Left colon (tissue), 2 donors: ENCODE measurements at regions not wholly inside any gene's neighbourhood (a gene's known extent, or its start where the extent isn't known, plus 50 kb on each side); places are given as distances from the start of the nearest gene placed in this dataset.
"Not testable (repeated sequence)": the region's sequence is repeated elsewhere in the genome, so short reads cannot be mapped to it uniquely, and the experiment has no call there.

Experiments
- ATAC-seq: fragments of 200-7000 bp; cut with Tn5 transposase; one replicate; pipeline ENCODE4 v1.9.1; 2020; ENCODE audit warnings: mild to moderate bottlenecking, moderate library complexity
- DNase-seq, 2 donors: peaks; one replicate each; pipeline ENCODE4 v3.0.0-alpha.2; 2020
- intact Hi-C, 2 donors: fragments of 100-400 bp; cut with DNase I in 1 of 2; cut with micrococcal nuclease in 1 of 2; formaldehyde crosslinking; loops; one replicate each; pipeline versions ENCODE4 v1.11.2 to v1.14.0; 2022; cut with DNase I, micrococcal nuclease
- donor health status: DM: no; HTN: no; CAD: no.
- donor health status: DM: yes; HTN: yes; CAD: no.

DNA sequence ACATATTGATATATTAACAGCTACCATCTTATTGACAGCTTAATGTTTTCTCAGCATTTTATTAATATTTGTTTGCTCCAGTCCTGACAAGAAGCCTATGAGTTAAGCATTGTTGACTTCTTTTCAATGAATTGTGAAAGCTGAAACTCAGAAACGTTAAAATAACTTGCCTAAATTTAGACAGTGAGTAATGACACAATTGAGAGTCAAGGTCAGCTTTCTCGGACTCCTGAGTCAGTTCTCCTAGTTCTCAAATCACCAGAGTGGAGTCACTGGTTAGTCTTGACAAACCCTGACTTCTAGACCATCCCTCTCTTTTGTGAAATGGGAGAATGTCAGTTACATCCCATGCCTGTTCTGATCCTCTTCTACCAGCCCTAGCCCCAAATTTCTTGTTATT is 222.7 kb upstream of the ACO1 start:
- intact Hi-C loops: no loop called here
- DNase-seq: no peak

DNA sequence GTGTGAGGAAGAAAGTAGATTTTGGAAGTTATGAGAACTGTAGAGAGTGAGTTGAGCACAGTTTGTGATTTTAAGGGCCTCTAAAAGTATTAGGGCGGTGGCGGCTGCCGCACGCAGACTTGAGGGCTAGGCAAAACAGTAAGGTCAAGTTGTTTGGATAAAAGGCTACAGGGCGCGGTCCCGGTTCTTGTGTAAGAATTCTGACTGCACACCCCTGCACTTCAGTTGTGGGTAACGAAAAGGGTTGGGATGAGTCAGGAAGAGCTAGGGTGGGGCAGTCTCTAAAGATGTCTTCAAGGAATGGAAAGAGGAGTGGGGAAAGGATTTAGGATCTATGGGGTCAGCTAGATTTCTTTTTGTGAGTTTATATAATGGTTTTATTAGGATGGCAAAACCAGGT is 218.1 kb upstream of the ACO1 start:
- DNase-seq, intact Hi-C loops, ATAC-seq: not testable (repeated sequence)

More for the DNA sequence above, 222.7 kb upstream of the ACO1 start:
- ATAC-seq: no peak

DNA sequence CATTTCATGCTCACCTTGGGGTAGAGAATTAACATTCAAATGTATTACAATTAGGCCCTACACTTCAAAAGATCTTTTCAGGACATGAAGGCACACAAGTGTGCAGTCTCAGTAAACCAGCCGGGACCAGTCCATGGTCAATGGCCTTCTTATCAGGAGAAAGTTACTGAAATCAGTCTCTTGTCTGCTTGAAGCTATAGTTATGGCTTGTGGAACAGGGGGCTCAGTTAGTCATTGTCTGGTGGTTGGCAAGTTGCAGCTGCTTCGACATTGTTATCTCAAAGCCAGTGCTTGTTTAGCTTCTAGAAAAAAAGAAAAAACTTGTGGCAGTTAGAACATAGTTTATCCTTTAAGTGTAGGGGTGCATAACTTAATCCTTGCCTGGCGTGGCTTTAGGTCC is 213.1 kb upstream of the ACO1 start:
- ATAC-seq: no peak
- no peak for DNase-seq
- intact Hi-C loops: no loop called here

DNA sequence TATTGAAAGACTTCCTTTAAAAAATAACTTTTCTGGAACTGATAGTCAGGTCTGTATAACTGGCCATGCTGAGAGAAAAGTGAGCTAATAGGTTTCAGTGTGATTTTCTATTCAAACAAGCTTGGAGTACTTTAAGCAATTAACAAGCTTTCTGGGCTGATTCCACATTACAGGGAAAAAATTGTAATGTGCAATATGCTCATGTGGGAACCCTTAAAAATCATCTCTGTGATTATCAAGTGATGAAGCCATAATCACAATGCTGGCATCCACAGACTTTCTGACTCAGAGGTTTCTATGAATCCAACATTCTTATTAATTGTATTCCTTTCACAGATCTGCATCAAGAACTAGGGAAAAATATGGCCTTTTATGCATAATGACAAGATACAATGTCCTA is 212.2 kb upstream of the ACO1 start:
- intact Hi-C loops: no loop called here
- no peak for ATAC-seq
- no peak for DNase-seq

DNA sequence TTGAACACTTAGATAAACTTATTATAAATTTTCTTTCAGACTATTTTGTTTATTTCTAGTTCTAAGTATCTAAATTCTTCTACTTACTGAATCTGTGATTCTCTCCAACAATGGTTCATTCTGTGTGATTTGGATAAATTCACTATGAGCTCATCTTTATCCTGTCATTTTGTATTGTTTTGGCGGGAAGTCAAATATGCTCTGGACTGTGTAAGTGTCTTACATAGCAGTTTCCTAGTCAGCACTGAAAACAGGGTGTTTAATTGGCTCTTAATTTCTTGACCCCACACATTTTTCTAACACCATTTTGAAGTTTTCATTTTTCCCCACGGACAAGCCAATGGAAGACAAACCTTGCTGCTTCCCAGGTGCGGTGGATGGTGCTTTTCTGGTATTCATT is 207.0 kb upstream of the ACO1 start:
- no peak for DNase-seq
- intact Hi-C loops: no loop called here
- no peak for ATAC-seq

DNA sequence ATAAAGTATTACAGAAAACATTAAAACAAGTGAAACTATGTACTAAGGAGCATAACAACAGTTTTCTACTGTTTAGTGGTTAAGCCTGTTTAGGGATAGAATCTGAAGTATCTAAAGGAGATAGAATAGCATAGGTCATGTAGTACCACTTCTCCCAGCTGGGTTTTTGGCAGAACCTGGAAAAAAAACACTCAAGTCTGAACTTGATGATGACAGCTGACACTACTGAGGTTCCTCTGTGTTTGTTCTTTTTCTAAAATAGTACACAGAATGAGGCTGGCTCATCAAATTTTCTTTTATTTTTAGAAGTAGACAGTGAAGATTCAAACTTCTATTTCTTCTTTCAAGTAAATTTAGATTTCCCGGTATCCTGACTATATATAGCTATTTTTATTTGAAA is 203.8 kb upstream of the ACO1 start:
- ATAC-seq (no peak), DNase-seq (no peak)
- intact Hi-C loops: no loop called here

DNA sequence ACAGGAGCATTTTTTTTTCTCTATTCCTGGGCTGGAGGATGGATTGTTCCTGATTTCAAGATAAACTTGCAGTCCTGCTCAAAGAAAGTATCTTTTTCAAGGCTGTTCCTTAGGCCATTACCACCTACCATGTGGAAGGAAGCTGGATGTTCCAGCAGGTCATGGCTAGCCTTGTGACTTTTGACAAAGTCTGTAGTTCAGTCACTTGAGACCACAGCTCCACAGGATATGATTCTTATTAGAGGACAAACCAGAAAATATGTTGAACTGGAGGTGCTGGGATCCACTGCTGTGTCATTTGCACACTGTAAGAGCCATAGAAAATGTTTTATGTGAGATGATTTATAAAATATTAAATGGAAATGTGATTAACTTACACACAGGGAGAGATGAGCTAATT is 184.2 kb upstream of the ACO1 start:
- intact Hi-C loops: no loop called here
- DNase-seq (no peak), ATAC-seq (no peak)

DNA sequence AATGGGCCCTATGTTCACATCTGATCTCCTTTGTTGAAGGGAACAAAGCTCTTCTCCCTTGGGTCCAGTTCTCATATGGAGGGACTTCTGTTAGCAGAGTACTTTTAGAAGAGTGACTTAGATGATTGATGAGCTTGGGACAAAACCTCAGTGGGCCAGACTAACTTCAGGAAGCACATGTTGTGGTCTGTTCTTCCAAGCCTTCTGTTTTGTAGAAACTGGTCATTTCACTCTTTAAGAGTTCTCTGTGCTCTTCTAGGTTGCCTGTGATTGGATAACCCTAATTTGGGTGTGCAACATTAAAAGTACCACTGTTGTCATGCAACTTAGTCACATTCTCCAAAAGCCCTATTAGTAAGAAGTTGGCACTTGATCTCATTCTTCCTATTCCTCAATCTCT is 183.5 kb upstream of the ACO1 start:
- intact Hi-C loops: no loop called here
- no peak for DNase-seq
- ATAC-seq: no peak

DNA sequence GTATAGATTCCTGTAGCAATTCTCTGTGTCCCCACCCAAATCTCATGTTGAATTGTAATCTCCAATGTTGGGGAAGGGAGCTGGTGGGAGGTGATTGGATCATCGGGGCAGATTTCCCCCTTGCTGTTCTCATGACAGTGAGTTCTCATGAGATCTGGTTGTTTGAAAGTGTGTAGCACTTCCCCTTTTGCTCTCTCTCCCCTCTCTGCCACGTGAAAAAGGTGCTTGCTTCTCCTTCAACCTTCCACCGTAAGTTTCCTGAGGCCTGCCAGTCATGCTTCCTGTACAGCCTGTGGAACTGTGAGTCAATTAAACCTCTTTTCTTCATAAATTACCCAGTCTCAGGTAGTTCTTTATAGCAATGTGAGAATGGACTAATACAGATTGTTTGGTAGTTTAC is 175.3 kb upstream of the ACO1 start:
- ATAC-seq, intact Hi-C loops, DNase-seq: not testable (repeated sequence)

DNA sequence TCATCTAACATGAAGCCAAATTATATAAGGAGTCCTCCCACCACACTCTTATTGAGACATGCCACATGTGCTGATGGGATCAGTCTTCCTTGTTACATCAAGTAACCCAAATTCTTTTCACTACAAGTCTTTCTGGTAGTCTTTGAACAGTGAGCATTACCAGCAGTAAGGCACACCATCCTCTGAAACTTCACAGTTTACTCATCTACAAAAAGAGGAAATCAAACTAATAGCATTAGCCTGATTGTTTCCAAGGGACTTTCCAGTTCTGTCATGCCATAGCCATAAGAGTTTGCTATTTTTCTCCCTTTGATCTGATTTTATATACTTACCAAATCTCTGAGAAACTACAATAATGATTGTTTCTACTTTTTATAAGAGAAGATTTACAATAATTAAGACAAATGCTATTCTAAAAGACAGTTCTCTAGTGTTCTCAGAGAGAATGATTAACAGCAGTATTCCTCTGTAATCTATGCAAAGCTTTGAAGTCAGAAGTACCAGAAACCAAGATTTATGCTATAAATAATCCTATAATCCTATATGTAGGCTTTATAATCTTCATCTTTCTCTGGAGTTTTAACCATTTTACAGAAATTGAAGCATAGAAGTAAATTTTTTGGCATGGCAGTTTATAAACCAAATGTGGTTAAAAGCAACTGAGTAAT is 166.2 kb upstream of the ACO1 start:
- DNase-seq (no peak), ATAC-seq (no peak)
- intact Hi-C loops: no loop called here

DNA sequence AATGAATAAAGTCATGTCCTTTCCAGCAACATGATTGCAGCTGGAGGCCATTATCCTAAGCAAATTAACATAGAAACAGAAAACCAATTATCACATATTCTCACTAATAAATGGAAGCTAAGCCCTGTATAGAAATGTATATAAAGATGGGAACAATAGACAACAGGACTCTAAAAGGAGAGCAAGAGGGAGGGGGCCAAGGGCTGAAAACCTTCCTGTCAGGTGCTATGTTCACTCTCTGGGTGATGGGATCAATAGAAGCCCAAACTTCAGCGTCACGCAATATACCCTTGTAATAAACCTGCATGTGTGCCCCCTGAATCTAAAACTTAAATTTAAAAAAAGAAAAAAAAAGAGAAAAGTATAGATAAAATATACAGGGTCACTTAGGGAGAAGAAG is 163.7 kb upstream of the ACO1 start:
- intact Hi-C loops: no loop called here
- DNase-seq: no peak
- ATAC-seq: no peak

DNA sequence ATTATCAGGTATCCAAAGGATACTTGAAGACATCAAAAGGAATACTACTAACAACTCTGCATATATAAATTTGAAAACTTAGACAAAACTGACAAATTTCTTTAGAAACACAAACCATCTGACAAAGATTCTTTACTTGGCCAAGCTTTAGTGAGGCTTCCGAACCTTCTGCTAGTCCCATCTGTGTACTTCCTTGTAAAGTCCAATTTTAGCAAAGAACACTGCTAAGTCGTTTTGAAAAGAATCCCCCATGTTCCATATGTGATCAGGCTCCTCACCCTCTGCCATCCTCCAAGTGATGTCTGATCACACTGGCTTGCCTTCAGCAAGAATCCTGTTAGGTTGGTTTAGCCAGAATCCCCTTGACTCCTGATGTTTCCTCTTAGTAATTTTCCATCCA is 150.0 kb upstream of the ACO1 start:
- intact Hi-C loops: no loop called here
- DNase-seq (no peak), ATAC-seq (no peak)

DNA sequence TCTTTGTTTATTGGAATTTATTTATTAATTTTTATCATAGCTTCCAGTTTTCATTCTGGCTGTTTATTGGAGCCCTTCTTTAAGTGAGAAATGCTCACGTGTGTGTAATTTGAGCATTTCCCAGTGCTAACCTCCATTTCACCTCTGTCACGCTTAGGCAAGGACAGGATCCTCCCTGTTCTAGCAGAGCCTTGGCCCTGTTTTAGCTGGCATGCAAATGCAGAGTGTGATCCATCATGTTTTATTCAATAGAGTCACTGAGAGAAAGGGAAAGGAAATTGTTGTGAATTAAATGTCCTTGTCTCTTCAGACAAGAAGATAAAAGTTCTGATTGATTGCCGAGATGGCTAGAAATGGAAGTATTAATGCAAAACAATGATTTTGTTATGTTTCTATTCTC is 137.3 kb upstream of the ACO1 start:
- DNase-seq (no peak), ATAC-seq (no peak)
- intact Hi-C loops: no loop called here

DNA sequence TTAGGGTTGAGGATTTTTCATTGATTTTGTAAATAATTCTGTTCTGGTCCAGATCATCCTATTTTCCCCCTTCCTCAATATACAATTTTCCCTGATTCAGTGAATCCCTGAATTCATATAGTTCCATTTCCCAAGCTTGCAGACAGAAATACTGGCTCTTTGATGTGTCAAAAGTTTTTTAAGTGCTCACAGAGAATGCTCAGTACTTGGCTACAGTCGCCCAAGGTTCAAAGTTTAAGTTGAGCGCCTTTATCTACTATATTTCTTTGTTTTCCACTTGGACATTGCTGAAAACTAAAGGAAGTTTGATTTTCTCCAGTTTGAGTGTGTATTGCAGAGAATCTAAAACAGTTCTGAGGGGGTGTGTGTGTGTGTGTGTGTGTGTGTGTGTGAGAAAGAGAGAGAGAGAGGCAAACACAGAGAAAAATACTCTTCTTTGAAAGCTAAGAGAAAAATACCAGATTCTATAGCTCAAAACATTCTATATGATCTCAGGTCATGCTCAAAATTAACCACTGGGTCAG is 136.2 kb upstream of the ACO1 start:
- ATAC-seq: no peak
- DNase-seq: no peak
- intact Hi-C loops: no loop called here

DNA sequence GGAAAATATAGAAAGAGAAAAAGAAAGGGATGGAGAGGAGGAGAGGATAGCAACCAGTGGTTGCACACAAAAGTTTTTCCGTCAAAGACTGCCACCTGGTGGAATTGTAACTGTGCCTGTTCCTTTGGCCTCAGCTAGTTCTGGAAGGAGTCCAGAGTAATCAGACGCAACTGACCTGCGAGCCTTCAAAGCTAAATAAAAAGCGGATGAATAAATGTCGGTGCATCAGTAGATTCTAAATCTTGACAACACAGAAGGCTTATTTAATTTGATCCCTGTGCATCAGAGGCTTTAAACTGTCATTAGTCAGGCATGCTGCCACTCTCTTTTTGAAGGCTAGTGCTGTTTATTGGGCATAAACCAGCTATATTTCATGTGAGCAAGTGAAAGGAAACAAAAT is 132.9 kb upstream of the ACO1 start:
- DNase-seq (peak in 1 of 2 donors; percentile 32), ATAC-seq (peak; percentile 67)
- intact Hi-C loops: no loop called here

DNA sequence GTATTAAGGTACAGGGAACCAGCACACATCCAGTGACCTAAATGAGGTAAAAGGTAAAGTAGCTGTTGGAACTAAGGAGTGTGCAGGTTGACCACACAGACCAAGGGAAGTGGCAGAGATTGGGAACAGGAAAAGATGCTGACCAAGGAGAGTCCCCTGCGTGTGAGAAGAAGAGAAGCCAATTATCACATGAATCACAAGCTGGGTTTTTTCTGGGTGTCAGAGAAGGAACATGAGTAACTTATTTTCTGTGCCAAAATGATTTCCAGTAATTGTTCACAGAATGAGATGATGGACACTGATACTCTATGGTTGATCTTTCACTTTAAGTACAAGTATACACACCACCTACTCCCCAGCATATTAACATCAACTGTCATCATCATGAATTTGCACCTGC is 130.7 kb upstream of the ACO1 start:
- intact Hi-C loops: no loop called here
- ATAC-seq (no peak), DNase-seq (no peak)

DNA sequence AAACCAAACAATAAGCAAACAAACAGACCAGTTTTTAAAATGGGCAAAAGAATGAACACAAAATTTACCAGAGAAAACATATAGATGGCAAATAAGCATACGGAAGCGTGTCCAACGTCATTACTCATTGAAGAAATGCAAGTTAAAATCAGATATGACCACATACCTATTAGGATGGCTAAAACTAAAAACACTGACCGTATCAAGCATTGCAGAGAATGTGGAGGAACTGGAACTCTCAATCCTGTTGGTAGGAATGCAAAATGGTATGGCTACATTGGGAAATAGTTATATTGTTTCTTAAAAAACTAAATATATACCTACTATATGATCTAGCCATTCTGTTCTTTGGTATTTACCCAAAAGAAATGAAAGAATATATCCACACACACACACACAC is 129.4 kb upstream of the ACO1 start:
- intact Hi-C loops: no loop called here
- DNase-seq (no peak), ATAC-seq (no peak)

DNA sequence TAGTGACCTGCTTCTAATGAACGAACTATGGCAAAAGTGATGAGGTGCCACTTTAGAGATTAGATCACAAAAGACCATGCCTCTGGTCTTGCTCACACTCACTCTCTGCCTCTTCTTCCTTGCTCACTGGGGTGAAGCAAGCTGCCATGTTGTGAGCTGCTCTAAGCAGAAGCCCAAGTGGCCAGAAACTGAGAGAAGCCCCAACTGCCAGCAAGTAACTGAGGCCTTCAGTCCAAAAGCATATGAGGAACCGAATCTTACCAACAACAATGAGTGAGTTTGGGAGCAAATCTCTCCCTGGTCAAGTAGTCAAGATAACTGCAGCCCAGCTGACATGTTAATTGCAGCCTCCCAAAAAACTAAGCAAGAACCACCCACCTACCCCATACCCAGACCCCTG is 126.0 kb upstream of the ACO1 start:
- DNase-seq (no peak), ATAC-seq (no peak)
- intact Hi-C loops: no loop called here

DNA sequence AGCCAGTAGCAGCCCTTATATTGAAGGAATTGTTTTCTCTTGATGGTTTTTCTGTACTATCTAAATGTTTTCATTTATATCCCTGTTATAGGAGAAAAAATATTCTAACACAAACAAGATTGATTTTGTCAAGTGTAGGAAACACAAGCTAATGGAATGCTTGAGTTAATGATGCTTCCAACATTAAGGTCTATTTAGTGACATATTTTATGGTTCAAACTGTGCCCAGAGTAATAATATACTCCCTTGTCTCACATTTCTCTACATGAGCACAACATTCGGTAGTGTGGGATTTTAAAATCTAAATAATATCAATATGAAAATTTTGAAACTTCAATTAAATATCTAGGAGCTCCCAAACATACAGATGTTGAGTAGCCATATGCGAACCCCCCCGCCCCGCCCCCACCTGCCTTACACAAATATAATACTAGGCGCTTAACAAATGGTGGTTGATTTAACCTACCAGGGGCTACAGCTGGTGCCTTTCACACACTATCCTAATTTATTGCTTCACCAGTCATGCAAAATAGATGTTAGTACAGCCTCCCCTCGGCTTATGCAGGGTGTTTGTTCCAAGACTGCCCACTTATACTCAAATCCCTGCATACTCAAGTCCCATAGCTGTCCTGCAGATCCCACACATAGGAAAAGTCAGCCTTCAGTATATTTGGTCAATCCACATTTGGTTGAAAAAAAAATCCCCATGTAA is 124.1 kb upstream of the ACO1 start:
- intact Hi-C loops: no loop called here
- no peak for ATAC-seq
- DNase-seq: no peak

DNA sequence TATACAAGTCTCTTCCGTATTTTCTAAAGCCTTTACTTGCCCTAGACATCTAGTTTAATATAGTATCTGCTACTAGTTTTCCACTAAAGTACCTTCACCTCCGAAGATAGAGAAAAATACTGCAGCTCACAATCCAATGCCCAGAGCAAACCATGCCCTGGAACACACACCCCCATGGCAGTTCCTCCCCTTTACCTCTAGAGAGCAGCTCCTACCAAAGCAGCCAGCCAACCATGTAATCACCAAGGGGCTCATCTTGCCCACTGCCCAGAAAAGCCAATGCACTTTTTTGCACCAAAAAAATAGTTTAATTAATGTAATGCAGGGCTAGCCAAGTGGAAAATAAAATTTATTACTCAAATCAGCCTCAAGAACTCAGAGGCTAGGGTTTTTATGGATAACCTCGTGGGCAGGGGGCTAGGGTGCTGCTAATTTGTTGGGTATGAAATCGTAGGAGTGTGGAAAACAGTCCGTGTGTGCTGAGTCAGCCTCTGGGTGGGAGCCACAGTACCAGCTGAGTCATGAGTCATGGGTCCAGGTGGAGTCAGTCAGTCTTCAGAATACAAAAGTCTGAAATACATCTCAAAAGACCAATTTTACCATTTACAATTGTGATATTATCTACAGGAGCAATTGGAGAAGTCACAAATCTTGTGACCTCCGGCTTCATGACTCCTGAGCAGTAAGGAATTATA is 120.1 kb upstream of the ACO1 start:
- ATAC-seq (no peak), DNase-seq (no peak)
- intact Hi-C loops: no loop called here
